ENCODE measurements at regions not wholly inside any gene's neighbourhood (a gene's known extent, or its start where the extent isn't known, plus 50 kb on each side); places are given as distances from the start of the nearest gene placed in this dataset.
A peak's percentile ranks its signal among the peaks of the same experiment; 100 is the strongest.

DNA sequence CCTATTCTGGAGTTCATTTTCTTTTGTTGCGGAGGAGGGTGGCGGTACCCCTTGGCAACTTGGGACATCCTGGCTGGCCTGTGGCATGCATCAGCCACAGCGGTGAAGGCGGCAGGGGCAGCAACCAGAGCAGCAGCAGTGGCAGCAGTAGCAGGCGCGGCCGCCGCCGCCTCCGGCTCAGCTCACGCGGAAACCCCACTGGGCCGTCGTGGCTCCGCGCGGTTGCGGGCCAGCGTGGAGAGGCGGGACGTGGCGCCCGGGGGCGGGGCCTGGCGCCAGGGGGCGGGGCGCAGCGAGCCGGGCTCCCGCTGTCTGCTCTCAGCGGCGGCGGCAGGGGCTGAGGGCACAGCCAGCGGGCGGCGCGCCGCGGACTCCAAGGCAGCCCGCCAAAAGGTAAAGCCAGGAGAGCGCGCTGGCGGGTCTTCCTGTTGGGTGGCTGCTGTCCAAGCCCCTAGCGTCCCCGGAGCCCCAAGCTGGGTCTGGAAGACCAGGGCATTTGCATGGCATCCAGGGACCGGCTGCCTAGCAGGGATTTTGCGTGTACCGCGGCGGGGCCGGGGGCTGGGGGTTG lies 334.4 kb upstream of the THRB start:
- H4K5ac ChIP-seq (ENCODE audit: insufficient read length, low read depth, low read length), result no peak overlapping the region
- no peak overlapping the region for H2BK12ac ChIP-seq (ENCODE audit: low read depth, low read length)
- H3K27ac ChIP-seq (ENCODE audit: low read depth, low read length), result no peak overlapping the region
- H3K18ac ChIP-seq (ENCODE audit: extremely low read depth, low read length), result no peak overlapping the region
- H3K4me1 ChIP-seq (replicated peaks in 1 of 4; ENCODE audit: control insufficient read depth in 3 of 4, insufficient read depth in 4 of 4, low read length in 3 of 4), result peaks cover 0 to 10% (median 4%) of the 10 kb centered on the region in 4 experiments; a peak in 5 of 7 replicates
- WGBS, 2 experiments (ENCODE audit: extremely low coverage in 1 of 2, insufficient coverage in 1 of 2, insufficient read length in 1 of 2, insufficient replicate concordance in 2 of 2, low coverage in 1 of 2, low lambda C conversion rate in 2 of 2, missing lambda C conversion rate in 1 of 2), result 8% methylated on average over 24 of the region's 51 CpGs; no CpG with 5 or more reads in 1 of the 2 experiments
- H2BK15ac ChIP-seq (ENCODE audit: low read length), result no peak overlapping the region; the same call in 1 of the 2 replicates
- no peak overlapping the region for H2BK120ac ChIP-seq (replicated peaks; ENCODE audit: low read depth, low read length)
- H3K9me3 ChIP-seq (ENCODE audit: insufficient read depth in 2 of 2, low read depth in 1 of 2, low read length in 1 of 2), result no peaks in the 10 kb centered on the region
- H3K9ac ChIP-seq (replicated peaks in 1 of 4; ENCODE audit: extremely low read depth in 1 of 4, low read depth in 3 of 4, low read length in 3 of 4), result no peak overlapping the region; a peak in 1 of 7 replicates
- DNase-seq (ENCODE audit: low read depth in 1 of 2, low spot score in 2 of 2) (peak in 1 of 2 experiments; percentile 76), FAIRE-seq (no peak)
- peaks cover 13 to 35% (median 29%) of the 10 kb centered on the region in 4 experiments for H3K27me3 ChIP-seq (replicated peaks in 1 of 4; ENCODE audit: control insufficient read depth in 3 of 4, extremely low read depth in 1 of 4, insufficient read depth in 3 of 4, low read length in 3 of 4)
- no peak overlapping the region for H4K91ac ChIP-seq (replicated peaks; ENCODE audit: insufficient read length, low read length)
- H4K20me1 ChIP-seq (replicated peaks in 1 of 2; ENCODE audit: control insufficient read depth in 1 of 2, insufficient read depth in 2 of 2, low read length in 2 of 2), result peaks cover 0 to 3% of the 10 kb centered on the region in 2 experiments
- H3K36me3 ChIP-seq (ENCODE audit: control insufficient read depth in 2 of 4, insufficient read depth in 4 of 4, low read length in 3 of 4), result no peaks in the 10 kb centered on the region
- H2AK5ac ChIP-seq (ENCODE audit: low read depth, low read length), result no peak overlapping the region
- H2AFZ ChIP-seq (ENCODE audit: low read length), result no peak overlapping the region
- H3K23me2 ChIP-seq (ENCODE audit: low read depth, low read length), result peaks cover 17% of the 10 kb centered on the region
- no peak overlapping the region for H2BK20ac ChIP-seq (ENCODE audit: low read length)
- ChIA-PET POLR2A (ENCODE audit: partially characterized antibody) (interaction anchor here (0.5 kb wide), 1 partner anchor 645 kb away, joined by 3 read pairs; no protein-coding TSS in a partner anchor), CTCF (ENCODE audit: partially characterized antibody) (interaction anchor here (1.1 to 1.3 kb wide), 2 partner anchors 56 to 147 kb away, joined by 3 read pairs; no protein-coding TSS in a partner anchor)
- H4K8ac ChIP-seq (ENCODE audit: extremely low read depth, insufficient read depth, low read length), result no peak overlapping the region
- H3K4ac ChIP-seq (replicated peaks; ENCODE audit: insufficient read length, low read depth, low read length), result no peak overlapping the region
- H3K4me2 ChIP-seq (ENCODE audit: insufficient read depth in 1 of 2, low read depth in 2 of 2, low read length in 2 of 2), result peak overlapping the region; percentile 81 to 89
- no peak overlapping the region for H3K56ac ChIP-seq (replicated peaks; ENCODE audit: insufficient read length, low read depth, low read length)
- no peaks in the 10 kb centered on the region for H3K79me2 ChIP-seq (ENCODE audit: control insufficient read depth in 1 of 2, insufficient read depth in 2 of 2, low read length in 2 of 2)
- H2BK5ac ChIP-seq (ENCODE audit: low read depth, low read length), result no peak overlapping the region
- H3K14ac ChIP-seq (ENCODE audit: insufficient read length), result no peak overlapping the region
- peak overlapping the region; percentile 22 to 66 (median 56) for H3K4me3 ChIP-seq (ENCODE audit: extremely low read depth in 1 of 4, insufficient read depth in 2 of 4, low read depth in 3 of 4, low read length in 4 of 4)
- no peak overlapping the region for H3K23ac ChIP-seq (ENCODE audit: insufficient read length)
- H3K79me1 ChIP-seq (ENCODE audit: low read depth, low read length), result no peaks in the 10 kb centered on the region
- TF ChIP-seq ZNF274 (IDR thresholded peaks at IDR 0.05; ENCODE audit: borderline replicate concordance, extremely low read depth, low read length), result no peak
- no peak for TF ChIP-seq NANOG (IDR thresholded peaks at IDR 0.05; ENCODE audit: insufficient read depth, low read depth, low read length, poor library complexity, severe bottlenecking)
- no peak for TF ChIP-seq CEBPB (IDR thresholded peaks at IDR 0.05; ENCODE audit: low read depth, low read length)
- 0 out of 2 replicates have a peak, but pooled peaks have one; percentile 25 for TF ChIP-seq PHF8 (conservative IDR thresholded peaks at IDR 0.05; ENCODE audit: low read depth, low read length)
- no peak for TF ChIP-seq CBX5 (IDR thresholded peaks at IDR 0.05; ENCODE audit: low read depth, low read length)
- TF ChIP-seq TEAD4 (IDR thresholded peaks at IDR 0.05; ENCODE audit: low read depth, low read length), result no peak

All from H1 (cell line).